ENCODE measurements at regions not wholly inside any gene's neighbourhood (a gene's known extent, or its start where the extent isn't known, plus 50 kb on each side); places are given as distances from the start of the nearest gene placed in this dataset.

DNA sequence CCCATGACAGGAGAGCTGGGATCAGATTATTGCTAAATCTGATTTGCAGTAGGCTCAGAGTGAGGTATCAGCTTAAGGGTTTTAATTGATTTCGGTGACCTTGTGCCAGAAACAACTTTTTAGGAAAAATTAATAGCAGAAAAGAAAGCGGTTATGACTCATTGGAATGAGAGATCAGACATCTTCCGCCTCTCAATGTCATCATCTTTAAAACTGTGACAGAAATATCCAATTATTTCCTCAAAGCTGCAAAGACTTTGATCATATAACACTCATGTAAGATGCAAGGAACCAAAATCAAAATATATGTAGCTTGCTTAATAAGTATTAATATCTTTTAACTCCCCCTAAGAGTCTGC lies 190.1 kb upstream of the FOXF1 start:
- DNase-seq (ENCODE audit: low spot score) = no peak

DNA sequence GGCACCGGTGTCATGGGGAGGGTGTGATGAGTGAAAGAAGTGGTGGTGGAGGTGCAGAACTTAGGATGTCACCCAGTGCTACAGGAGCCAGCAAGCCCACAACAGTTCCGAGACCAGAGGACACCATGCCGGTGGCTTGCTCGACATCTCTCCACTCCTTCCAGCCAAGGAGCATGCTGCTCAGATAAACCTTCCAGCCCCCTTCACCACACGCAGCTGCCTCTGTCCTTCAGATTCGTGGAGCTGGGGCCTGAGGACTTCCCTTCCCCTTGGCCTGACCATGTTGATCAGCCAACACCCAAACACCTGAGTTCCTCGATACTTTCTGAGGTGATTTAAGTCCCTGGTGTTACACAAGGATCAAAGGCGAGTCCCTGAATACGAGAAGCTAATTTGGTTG lies 188.8 kb upstream of the FOXF1 start:
- DNase-seq (ENCODE audit: low spot score) = no peak

DNA sequence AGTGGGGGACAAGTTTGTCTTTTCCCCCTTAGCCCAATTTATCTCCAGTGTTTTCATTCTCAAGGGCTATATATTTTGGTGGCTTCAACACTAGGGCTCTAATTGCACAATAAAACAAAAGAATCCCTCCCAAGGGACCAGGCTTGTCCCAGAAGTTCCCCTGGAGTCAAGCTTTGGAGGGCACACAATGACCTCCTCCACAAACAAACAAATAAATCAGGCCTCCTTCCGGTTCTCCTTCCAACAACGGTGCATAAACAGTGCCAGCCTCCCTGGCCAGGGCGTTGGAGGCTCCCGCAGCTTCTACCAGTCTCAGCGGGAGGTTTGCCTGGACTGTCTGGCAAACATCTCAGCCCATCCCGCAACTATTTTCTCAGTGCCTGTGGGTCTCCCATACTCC lies 188.0 kb upstream of the FOXF1 start:
- DNase-seq (ENCODE audit: low spot score) = no peak

DNA sequence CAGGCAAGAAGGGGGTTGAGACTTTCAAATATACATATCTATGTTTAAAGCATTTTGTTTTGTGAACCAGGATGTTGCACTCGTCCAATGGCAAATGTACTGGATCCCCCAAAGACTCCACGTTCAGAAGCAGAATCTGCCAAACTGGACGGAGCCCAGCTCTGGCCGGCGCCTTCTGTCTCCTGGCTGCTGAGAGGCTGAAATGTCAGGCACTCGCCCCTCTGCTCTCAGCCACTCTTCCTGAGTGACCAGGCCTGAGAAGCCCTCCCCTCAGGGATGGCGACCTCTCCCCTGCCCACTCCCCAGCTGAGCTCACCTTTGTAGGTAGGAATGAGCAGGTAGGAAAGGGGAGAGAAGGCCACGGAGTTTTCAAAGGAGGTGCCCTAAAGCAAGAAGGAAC lies 187.5 kb upstream of the FOXF1 start:
- no peak for DNase-seq (ENCODE audit: low spot score)

DNA sequence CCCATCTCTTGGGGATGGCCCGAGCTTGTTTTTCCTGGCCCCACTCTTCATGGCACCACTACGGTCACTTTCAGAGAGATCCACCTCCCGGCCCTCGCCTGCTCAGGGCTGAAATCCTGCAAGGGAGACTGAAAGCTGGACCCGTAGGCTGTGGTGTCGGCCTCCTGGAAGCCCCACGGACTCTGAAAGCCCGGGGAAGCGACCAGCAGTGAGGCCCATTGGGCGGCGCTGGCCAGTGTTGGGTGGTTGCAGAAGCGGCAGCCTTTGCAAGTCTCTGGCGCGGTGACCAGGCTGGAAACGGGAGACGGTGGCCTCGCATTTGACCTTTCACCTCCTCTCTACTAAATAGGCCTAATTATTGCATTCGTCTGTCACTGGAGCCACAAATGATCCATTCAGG lies 186.0 kb upstream of the FOXF1 start:
- no peak for DNase-seq (ENCODE audit: low spot score)

- DNase-seq (ENCODE audit: low spot score) = no peak
Measured at GRCh38 chr16:86325360-86325759, 185.0 kb upstream of the FOXF1 start.

DNA sequence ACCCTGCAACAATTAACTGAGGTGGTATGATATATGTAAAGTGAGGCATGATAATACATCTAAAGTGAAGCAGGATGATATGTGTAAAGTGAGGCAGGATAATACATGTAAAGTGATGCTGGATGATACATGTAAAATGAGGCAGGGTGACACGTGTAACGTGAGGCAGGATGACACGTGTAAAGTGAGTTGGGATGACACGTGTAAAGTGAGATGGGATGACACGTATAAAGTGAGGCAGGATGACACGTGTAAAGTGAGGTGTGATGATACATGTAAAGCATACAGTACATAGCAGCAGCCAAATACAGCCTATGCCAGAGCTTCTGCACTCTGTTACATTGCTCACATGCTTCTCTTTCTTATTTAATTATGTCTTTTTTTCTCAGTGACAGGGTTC lies 184.4 kb upstream of the FOXF1 start:
- DNase-seq (ENCODE audit: low spot score) = no peak

GRCh38 chr16:86327321-86327720 lies 183.0 kb upstream of the FOXF1 start:
- DNase-seq (ENCODE audit: low spot score) = no peak

DNA sequence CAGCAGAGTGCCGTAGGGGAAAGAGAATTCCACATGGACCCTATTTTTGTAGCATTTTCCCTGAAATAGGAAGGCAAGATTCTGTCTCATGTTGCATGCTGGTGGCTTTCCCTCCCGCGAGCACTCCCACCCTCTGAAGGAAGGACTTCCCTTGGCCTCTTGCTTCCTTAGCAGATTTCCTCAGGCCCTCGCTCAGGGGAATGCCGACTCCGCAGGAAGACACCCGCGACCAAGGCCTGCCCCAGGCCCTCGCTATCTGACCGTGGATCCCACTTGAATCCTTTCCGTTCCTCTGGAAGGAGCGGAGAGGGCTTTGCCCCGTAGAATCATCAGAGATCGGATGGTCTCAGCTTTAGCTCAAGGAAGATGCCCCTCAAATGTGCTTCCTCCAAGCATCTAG lies 179.4 kb upstream of the FOXF1 start:
- no peak for DNase-seq (ENCODE audit: low spot score)

DNA sequence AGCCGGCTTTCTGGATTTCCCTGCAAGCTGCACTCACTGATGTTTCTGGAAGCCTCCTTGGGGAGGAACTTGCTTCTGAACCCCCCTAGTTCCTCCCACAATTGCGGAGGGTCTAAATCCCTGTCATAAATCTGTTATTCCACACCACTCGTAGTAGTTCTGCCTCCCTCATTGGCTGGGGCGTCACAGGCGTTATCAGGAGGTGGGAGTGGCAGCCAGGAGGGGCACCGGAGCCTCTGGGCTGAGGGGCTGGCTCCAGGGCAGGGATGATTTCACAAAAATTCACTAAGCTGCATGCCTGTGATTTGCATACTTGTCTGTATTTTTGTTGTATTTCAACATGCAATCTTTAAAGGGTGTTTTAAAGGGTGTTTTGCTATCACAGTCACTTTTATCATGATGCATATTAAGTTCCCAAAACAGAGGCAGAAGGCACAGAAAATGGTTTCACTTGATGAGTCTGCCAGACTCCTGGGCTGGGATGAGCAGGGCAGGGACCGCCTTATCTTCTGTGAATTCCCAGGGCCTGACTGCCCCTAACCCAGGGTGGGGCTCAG lies 176.2 kb upstream of the FOXF1 start:
- DNase-seq (ENCODE audit: low spot score) = no peak

DNA sequence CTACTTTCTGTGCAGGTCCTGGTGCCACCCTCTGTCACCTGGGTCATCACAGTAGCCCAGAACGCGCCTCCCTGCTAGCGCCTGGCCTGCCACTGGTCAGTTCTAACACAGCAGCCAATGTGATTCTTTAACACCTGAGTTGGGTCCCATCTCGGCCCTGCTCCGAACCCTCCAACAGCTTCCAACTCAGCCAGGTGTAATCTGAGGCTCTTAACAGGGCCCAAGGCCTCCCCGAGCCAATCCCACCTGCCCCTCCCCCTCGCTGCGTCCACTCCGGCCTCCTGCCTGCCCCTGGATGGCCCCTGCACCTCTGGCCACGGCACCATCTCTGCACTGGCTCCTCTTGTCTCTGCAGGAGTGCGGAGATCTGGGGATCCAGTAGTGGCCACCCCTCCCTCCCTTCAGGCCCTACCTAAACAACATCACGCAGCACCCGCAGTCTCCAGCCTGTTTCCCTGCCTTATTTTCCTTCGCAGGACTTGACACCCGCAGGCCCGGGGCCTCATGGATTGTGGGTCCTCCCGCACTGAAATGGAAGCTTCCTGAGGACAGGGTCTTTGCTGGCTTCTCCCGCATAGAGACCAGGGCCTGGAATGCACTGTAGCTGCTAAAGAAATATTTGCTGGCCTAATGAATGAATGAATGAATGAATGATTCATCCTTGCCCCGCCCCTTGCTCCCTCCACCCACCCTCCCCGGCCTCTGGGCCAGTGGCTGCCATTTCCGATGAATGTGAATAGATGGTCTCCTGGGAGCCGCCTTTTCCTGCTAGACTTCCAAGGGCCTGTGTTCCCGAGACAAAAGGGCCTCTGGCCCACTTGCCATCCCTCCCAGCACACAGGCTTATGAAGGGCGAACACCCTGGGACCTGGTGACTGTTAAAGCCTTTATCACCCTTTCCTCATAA lies 174.8 kb upstream of the FOXF1 start:
- DNase-seq (ENCODE audit: low spot score) = no peak

DNA sequence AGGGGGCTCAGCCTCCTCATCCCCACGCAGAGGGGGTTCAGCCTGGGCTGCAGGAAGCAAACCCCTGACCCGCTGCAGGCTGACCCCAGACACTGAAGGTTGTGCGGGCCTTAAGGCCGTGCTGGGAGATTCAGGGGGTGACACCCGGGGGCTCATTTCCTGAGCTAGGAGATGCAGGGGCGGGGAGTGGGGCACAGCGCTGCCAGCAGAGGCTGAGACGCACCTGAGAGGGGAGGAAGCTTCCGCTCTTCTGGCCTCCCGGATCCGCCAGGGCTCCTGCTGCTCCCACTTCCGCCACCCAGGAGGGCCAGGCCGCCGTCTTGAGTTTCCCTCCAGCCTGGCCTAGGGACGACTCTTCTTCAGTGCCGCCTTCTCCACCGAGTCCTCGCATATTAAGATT lies 173.2 kb upstream of the FOXF1 start:
- DNase-seq (ENCODE audit: low spot score) = no peak

GRCh38 chr16:86337581-86338402 lies 172.5 kb upstream of the FOXF1 start:
- DNase-seq (ENCODE audit: low spot score) = no peak

DNA sequence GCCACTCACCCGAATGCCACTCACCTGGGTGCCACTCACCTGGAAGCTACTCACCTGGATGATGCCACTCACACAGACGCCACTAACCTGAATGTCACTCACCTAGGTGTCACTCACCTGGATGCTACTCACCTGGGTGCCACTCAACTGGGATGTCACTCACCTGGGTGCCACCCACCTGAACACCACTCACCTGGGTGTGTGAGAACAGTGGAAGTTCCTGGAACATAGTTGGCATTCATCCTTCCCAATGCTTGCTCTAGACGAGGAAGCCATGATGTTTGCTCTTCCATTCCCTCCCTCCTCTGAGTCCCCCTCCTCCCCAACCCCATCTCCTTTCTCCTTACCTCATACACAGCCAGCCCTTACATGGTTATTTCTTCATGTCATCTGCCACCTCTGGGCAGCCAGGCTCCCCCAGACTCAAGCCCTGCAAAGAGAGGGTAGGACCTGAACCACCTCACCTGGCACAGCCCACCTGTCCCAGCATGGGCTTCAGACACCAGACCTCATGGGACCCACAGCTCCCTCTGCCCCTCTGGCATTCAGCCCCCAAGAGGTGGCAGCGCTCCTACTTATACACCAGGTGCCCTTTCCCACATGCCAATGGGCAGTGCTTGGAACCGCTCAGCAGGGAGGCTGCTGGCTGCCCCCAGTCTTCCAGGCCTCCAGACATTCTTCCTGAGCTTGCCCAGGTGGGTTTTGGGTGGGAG lies 171.8 kb upstream of the FOXF1 start:
- no peak for DNase-seq (ENCODE audit: low spot score)

DNA sequence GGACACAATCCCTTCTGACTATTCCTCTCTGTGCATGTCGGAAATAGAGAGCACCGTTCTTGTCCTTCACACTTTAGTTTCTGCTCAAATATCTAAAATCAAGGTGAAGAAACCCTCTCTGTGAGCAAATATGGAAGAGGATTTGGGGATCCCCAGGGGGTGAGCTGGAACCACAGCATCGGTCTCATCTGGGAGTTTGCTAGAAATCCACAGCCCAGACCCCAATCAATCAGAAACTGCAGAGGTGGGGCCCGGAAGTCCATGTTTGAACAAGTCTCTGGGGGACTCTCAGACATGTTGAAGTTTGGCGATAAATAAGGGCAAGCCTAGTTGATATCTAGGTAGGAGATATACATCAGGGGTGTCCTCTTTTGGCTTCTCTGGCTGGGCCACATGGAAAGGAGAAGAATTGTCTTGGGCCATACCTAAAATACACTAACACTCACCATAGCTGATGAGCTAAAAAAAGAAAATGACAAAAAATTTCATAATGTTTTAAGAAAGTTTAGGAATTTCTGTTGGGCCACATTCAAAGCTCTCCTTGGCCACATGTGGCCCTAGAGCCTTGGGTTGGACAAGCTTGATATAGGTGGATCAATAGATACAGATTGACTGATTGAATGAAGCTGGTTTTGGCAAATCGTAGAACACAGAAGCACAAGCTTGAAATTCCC lies 168.0 kb upstream of the FOXF1 start:
- no peak for DNase-seq (ENCODE audit: low spot score)

- DNase-seq (ENCODE audit: low spot score) = no peak
Measured at GRCh38 chr16:86343027-86343795, 167.1 kb upstream of the FOXF1 start.

DNA sequence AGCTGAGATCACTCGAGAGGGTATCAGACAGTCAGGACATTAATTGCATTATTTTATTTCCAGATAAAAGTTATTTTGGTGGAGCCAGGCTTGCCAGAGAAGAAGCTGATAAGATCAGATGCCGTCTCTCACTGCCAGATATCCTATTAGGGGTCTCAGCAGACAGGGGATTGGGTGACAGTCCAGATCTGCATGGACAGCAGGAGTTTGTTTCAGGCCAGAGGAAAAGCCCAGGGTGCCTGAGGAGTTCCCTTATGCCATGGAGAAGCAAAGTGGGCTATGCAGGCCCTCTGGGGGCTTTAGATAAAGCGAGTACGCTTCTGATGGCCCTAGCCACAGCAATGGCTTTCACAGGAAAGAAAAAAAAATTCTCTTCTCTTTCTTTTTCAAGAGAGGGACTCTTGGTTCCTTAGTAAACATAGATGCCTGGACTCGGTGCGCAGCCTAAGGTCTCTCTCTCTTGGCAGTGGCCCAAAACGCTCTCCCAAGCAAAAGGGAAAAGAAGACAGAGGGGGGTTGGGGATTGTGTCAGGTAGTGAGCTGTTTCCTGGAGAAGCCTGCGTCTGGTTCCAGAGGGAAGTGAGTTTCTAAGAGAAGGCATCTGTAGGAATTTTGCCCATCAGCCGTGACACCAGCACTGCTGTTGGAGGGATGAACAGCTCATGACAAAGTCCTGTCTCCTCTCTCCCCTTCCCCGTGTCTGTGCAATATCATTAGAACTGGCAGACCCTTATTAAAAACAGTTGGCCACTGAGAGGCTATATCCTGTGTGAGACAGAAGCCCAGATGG lies 166.3 kb upstream of the FOXF1 start:
- DNase-seq (ENCODE audit: low spot score) = no peak

DNA sequence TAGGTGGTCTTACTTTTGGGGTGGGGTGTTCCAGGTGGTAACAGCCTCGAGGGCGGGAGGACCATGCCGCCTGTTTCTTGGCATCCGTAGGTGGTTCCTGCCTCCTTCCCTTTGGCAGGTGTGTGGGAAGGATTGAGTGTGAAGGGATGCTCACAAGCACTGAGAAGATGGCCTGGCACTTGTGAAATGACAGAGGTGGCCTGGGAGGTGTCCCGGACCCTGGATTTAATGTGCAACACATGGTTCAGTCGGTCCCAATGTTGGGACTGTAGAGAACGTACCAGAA lies 165.8 kb upstream of the FOXF1 start:
- DNase-seq (ENCODE audit: low spot score) = no peak

- no peak for DNase-seq (ENCODE audit: low spot score)
Measured at GRCh38 chr16:86344881-86345280, 165.4 kb upstream of the FOXF1 start.

GRCh38 chr16:86345516-86345915 lies 164.8 kb upstream of the FOXF1 start:
- no peak for DNase-seq (ENCODE audit: low spot score)

DNA sequence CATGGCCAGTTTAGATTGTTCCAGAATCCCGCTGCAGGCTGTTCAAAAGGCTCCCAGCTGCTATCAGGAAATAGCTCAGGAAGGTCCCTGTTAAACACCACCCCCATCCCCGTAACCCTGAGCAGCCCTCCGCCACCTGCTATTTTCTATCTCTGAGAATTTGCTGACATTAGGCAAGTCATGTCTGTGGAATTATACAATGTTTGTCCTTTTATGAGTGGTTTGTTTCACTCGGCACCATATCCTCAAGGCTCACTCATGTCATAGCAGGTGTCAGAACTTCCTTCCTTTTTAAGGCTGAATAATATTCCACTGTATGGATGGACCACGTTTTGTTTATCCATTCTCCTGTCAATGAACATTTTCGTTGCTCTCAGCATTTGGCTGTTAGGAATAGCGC lies 164.3 kb upstream of the FOXF1 start:
- DNase-seq (ENCODE audit: low spot score) = no peak

Data from CD4-positive, alpha-beta T cell treated with Interleukin-2 at 100 ng/mL for 4 hours (primary cell).